C4-2B (cell line): ENCODE measurements at regions not wholly inside any gene's neighbourhood (a gene's known extent, or its start where the extent isn't known, plus 50 kb on each side); places are given as distances from the start of the nearest gene placed in this dataset.

ENCODE experiments used
- H3K27ac ChIP-seq: fragments of 450-650 bp; 2 replicates; pipeline ENCODE4 v1.5.1; 2017
- CTCF ChIP-seq: fragments of 450-650 bp; conservative IDR thresholded peaks from 2 replicates; pipeline ENCODE4 v1.5.1; 2017; ENCODE audit warnings: mild to moderate bottlenecking
- ZFX ChIP-seq: fragments of 450-650 bp; IDR thresholded peaks from 2 replicates; pipeline ENCODE4 v1.6.1; 2017

- TF ChIP-seq CTCF (no peak), ZFX (no peak)
- H3K27ac ChIP-seq = no peak overlapping the region
Measured at GRCh38 chr7:41051535-41051934, 651.4 kb downstream of the INHBA start.

DNA sequence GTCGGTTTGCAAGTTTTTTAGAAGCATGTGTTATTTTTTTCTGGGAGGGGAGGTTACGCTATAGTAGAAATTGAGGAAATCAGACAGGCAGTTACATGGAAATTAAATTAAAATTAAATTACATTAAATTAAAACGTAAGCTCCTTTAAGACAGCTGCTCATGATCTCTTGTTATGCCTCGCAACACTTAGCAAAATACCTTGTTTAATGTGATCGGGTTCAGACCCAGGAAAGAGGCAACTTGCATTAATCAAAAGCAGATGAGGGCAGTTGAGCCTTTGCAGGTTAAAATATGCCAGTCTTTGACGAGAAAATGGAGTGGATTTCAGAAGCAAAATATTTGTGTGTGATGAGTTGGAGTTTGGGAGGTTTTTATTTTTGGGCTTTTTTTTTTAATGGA lies 651.8 kb downstream of the INHBA start:
- TF ChIP-seq CTCF (no peak), ZFX (no peak)
- H3K27ac ChIP-seq = no peak overlapping the region

DNA sequence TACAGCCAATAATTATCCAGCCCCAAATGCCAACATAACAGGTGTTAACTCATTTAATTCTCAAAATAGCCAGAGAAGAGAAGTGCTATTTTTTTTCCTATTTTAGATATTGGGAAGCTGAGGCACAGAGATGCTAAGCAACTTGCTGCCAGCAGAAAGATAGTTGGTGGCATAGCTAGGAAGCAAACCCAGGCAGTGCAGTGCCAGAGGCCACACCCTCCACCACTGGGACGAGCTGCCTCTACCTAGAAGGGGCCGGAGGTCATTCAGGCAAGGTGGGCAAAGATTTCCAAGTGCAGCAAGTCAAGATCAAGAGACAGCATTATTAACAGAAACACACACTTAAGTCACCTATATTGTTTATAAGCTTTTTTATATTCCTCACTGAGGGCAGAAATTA lies 654.1 kb downstream of the INHBA start:
- no peak overlapping the region for H3K27ac ChIP-seq
- TF ChIP-seq CTCF = no peak
- no peak for TF ChIP-seq ZFX

DNA sequence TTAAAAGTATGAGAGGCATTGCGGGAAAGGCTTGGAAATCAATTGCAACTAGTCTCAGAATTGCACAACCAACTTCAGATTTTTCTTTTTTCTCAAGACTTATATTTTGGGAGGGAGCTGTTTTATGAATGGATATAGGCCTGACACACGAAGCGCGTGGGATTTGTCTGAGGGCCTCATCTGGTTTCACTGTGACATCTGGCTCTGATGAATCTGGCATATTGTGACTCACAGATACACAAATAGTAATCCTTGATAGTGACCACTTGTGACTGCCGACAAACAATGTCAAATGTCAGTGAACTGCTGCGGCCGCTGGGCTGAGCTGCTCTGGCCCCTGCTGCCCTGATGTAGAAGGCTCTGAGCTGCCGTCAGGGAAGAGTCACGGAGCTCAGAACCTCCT lies 655.1 kb downstream of the INHBA start:
- H3K27ac ChIP-seq = no peak overlapping the region
- TF ChIP-seq ZFX = no peak
- no peak for TF ChIP-seq CTCF

- H3K27ac ChIP-seq = no peak overlapping the region
- TF ChIP-seq ZFX = no peak
- no peak for TF ChIP-seq CTCF
Measured at GRCh38 chr7:41047211-41047610, 655.7 kb downstream of the INHBA start.

DNA sequence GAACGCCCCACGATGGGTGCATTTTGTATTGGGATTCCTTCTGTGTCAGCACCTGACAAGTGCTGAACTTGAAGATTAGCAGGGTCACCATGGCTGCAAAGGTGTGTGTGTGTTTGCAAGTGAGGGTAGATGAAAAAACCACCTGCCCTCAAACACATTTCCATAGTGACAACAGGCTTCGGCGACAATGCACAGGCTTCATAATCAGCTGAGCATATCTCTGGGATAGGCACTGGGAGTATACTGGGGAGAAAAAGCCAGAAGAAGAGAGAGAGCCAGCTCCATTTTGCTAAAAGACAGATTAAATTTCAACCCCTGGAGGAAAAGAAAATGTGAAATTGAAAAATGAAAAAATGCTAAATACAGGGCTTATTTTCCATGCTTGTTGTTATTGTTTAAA lies 656.1 kb downstream of the INHBA start:
- no peak overlapping the region for H3K27ac ChIP-seq
- TF ChIP-seq ZFX (no peak), CTCF (no peak)

GRCh38 chr7:41046221-41046761 lies 656.6 kb downstream of the INHBA start:
- H3K27ac ChIP-seq = no peak overlapping the region
- TF ChIP-seq ZFX = no peak
- no peak for TF ChIP-seq CTCF
